HG03097 (cell line): ENCODE measurements at regions not wholly inside any gene's neighbourhood (a gene's known extent, or its start where the extent isn't known, plus 50 kb on each side); places are given as distances from the start of the nearest gene placed in this dataset.

Source experiments
- ATAC-seq: cut with Tn5 transposase; IDR thresholded peaks from one replicate; pipeline ENCODE4 v1.9.1; 2021; ENCODE audit not compliant: unreplicated experiment, low FRiP score

DNA sequence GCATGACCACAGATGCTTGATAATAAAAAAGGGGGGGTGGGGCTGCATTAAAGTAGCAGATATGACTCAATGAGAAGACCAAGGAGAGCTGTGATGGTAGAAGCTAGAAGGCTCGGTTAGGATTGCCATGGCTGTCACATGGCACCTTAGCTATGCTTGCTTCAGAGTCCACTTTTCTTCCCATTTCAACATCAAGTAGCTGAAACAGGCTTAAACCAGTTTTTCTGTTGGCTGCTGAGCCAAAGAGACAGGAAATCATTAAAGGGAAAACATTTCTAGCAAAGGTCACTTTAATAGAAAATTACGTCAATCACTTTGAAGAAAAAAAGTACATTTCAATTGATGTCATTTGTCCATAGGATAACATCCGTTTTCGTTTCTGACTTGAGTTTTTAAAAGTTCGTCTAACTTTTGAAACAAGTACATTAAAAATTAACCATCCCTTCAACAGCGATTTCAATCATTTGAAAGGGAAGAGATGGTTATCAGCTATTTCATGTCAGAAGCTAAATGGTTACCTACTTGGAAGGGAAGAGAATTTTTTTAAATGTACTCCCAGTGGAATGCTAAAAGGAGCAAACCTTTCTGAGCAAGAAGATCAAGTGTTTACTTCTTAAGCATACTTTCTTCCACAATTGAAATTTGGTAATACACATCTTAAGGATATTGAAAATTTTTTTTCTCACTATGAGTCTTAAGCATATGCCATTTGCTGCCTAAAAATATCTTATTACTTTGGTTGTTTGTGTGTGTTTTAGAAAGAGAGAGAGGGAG lies 488.1 kb upstream of the PRMT6 start:
- no peak for ATAC-seq

GRCh38 chr1:106571109-106571508 lies 485.4 kb upstream of the PRMT6 start:
- ATAC-seq = no peak

DNA sequence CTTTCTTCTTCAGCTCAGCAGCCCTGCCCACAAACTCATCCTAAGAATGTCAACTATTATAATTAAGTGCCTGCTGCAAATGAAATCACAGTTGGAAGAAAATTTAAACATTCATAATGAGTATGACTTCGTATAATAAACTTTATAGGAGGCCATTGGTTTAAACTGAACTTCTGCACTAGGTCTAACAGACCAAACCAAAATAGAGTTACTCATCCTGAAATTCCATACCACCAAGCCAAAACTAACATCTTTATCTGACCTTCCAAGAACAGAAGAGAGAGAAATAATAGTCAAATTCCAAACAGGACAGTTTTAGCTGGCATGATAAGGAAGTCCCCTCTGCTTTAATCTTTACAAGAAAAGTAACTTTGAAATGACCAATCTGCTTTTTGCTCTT lies 472.4 kb upstream of the PRMT6 start:
- no peak for ATAC-seq

- no peak for ATAC-seq
These were observed 471.8 kb upstream of the PRMT6 start for GRCh38 chr1:106584676-106585075.

DNA sequence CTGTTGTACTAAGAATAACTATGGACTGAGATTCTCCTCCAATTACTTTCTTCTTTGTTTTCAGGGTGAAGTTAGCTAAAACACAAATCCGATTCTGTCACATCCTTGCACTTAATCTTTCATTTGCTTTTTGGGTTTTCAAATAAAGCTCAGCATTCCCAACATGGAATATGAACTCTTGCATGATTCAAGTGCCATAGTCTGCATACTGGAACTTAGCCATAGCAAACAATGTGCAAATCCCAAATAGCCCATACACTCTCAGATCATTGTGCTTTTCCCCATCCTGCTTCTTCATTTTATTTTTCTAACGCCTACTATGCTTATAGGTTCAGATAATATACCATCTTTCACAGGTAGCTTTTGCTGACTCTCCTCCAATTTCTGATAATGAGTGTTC lies 455.8 kb upstream of the PRMT6 start:
- ATAC-seq = no peak

DNA sequence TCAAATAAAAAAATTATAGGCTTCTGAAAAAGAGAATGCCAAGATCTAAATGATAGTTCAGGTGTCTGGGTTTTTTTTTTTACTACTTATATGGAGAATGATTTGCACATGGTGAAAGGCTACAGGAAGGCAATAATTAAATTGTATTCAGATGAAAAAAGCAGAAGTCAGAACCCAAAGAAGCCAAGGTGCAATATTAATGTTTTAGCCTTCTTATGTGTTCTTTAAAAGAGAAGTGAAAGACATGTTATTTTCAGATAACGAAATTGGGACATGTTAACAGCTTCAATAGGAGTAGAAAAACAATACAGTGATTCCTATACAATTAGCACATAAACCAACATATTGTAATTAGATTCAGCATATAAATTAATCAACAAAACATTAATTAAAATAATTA lies 452.9 kb upstream of the PRMT6 start:
- no peak for ATAC-seq

DNA sequence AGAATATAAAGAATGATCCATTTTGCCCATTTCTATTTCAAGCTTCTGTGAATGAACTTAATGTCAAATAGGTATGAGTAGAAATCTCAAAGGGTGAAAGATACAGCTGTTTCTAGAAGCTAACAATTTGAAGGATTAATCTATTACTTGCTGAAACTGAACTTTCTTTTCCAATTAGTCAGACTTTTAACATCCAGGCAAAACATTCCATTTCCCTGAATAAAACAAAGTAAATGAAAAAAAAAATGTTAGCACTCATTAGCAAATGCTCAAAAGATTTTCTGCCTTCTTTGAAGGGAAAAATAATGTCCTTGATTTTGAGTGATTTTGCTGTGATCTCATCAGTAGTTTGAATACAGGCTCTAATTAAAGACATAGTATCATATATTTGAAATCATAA lies 447.6 kb upstream of the PRMT6 start:
- no peak for ATAC-seq

GRCh38 chr1:106613068-106613467 lies 443.4 kb upstream of the PRMT6 start:
- ATAC-seq = no peak

GRCh38 chr1:106613861-106614260 lies 442.6 kb upstream of the PRMT6 start:
- ATAC-seq = no peak

GRCh38 chr1:106615473-106615872 lies 441.0 kb upstream of the PRMT6 start:
- ATAC-seq = no peak

DNA sequence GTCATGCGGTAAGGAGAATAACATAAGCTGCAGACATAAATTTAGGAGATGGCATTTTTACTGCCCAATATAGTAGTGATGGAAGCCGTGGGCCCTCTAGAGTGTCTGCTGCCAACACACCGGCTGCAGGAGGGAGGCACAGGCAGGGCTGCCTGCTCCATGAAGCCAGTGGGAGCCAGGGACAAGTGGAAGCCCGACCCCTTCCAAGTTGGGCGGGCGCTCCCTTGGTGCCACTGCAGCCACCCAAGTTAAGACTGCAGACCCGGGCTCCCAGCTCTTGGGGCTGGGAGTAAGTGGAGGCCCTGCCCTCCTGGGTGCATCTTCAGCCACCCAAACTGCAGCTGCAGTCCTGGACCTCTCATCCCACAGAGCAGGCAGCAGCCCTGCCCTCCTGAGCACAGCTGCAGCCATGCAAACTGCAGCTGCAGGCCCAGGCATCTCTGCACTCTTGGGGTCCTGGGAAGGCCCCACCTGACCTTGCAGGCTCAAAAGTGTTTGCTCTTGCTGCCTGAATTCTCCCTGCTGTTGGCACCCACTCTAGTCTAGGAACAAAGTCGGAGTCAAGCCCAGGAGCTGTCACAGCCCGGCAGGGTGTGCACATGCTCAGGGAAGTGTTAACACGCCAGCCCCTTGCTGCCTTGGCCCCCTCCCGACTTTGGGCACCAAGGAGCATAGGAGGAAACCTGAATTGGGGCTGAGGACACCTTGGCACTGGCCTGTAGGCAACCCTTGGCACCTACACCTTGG lies 437.2 kb upstream of the PRMT6 start:
- no peak for ATAC-seq

DNA sequence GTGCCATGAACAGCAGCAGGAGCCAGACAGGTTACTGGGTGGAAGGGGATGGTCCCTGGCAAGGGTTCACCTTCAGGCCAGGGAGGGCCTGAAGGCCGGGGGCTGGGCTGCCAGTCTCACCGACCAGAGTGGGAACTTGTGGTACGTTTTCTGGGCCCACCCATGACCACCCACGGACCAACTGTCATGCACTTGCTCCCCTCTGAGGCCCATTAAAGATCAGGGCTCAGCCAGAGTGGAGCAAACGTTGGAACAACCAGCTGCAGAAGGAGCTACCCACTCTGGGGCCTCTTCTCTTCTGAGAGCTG lies 436.7 kb upstream of the PRMT6 start:
- ATAC-seq = no peak

DNA sequence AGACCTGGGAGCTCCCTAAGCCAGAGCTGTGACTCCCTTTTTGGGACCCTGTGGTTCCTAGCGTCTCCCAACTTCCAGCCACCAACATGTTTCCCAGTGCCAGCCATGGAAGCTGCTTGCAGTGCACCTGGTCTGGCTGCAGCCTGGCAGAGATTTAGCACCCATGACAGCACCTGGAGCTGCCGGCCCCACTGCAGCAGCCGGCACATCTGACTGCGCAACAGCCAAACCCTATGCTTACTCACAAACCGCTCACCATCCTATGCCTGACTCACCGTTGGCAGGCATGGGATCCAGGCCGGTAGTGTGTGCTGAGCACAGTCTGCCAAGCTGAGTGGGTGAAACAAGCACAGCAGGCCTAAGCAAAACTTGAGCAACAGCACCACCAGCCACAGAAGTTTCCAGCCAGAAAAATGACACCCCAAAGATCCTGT lies 435.9 kb upstream of the PRMT6 start:
- ATAC-seq = no peak

- ATAC-seq = no peak
These were observed 434.6 kb upstream of the PRMT6 start for GRCh38 chr1:106621853-106622252.

GRCh38 chr1:106637566-106637965 lies 418.9 kb upstream of the PRMT6 start:
- no peak for ATAC-seq

DNA sequence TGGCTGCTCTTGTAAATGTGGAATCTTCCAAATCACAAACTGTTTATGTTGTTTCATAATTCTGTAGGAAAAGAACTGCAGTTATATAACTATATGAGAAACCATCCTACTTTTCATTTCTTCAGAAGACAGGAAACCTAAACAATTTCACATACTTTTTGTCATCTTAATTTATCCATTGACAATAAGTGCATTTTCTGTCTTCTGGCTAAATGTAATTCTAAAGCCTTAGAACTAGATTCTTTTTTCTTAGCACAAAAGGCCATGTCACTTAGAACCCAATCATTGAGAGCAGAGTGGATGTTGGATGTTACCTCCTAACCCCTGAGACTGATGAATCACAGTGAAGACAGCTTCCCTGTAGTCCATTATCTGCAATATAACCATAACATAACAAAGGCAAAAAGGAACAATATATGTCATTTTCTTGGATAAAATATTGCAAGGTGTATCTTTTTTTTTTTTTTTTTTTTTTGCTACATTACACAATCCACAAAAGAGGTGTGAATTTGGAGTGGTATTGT lies 410.2 kb upstream of the PRMT6 start:
- ATAC-seq = no peak

GRCh38 chr1:106646816-106647215 lies 409.7 kb upstream of the PRMT6 start:
- no peak for ATAC-seq

DNA sequence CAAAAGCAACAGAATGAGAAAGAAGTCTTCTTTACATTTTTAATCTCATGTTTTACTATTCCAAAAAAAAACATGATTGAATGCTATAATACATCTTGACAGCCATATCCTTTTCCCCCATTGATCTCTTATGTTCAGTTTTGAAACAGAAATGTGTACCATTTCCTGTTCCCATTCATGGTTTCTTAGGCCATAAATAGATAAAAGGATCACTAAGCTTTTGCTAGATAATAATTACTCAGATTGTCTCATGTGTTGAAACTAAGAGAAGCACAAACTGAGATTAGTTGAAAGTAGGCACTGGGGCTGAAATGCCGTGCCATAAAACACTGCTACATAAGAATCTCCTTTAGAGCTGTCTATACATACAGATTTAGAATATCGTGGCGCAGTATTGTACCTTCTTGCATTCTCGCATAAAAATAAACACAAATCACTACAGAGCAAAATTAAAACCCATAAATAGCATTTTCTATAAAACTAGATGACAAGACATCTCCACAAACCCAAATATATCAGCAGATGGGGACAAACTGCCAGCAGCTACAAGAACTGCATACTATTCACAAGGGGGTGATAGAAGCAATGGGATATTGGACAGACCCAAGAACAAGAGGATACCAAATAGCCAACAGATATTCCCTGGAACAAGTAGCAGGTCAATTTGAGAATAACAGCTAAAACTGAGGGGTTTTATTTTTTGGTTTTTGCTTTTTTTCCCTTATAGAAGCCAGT lies 405.3 kb upstream of the PRMT6 start:
- ATAC-seq = no peak

GRCh38 chr1:106659490-106660244 lies 396.8 kb upstream of the PRMT6 start:
- ATAC-seq = no peak

GRCh38 chr1:106675558-106675957 lies 380.9 kb upstream of the PRMT6 start:
- ATAC-seq = no peak

DNA sequence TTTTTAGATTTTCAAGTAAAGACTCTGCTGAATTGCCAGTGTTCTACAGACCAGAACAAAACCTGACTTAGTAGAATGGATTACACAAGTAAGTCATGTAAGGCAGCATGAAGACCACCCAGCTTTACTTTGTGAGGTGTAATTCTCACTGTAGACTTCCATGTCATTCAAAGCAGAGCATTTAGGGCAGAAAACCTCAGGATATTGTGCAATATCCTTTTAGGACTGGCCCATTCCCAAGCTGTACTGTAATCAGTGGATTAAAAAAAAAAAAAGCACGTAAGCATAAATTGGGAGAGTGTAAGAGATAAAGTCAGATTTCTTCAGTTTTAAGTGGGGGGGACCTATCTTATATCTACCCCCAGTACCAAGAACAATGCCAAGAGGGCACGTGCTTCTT lies 380.5 kb upstream of the PRMT6 start:
- no peak for ATAC-seq
